ENCODE measurements at regions not wholly inside any gene's neighbourhood (a gene's known extent, or its start where the extent isn't known, plus 50 kb on each side); places are given as distances from the start of the nearest gene placed in this dataset.

DNA sequence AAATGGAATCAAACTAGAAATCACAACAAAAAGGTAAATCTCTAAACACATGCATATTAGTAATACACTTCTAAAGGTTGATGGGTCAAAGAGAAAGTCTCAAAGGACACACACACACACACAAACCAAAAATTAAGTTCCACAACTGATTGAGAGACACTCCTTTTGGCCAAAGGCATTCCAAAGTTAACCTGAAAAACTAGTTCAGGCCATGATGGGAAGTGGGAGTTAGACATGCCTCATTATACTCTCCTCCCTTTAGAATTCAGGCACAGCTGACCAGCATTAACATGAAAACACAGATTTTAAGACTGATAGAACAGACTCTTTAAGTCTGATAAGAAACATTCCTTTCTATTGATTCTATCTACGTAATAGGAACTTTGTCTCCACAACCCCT is 332.4 kb upstream of the IGFBP3 start:
- no peak for DNase-seq (ENCODE audit: low read depth, low spot score)

DNA sequence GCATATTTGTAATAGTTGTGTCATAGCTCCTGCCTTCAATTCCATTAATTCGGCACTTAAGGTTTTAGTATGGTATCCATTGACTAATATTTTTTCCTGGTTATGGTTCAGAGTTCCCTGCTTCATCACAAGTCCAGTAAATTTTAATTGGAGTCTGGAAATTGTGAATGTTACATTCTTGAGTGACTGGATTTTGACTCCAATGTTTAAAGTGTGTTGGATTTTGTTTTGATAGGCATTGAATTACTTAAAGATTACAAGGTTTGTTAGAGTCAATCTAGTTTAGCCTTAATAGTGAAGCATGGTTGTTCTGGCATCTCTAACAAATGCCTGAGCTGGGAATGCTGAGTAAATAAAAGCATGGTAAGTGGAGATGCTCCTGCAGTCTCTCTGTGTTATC is 326.6 kb upstream of the IGFBP3 start:
- DNase-seq (ENCODE audit: low read depth, low spot score) = no peak

DNA sequence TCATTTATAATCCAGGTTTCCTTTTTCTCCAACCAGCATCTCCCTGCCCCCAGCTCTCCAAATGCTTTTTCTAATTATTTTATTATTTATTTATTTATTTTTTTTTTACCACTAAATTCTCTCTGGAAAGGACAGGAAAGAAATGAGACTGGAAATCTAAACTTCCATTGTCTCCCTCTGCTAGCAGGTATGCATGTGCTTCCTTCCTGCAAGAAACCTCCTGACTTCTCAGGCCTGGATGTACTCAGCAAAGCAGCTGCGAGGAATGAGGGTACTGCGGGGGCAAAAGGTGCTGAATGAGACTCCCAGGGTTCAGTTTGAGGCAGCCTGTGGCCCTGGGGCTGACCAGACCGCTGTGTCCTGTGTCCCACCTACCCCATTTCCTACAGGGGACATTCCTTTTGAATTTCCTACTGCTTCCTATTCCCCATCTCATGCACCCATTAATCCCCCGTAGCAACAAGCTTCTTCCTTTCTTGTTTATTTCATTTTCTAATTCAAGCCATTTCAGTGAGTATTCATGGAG is 324.6 kb upstream of the IGFBP3 start:
- DNase-seq (ENCODE audit: low read depth, low spot score) = no peak

DNA sequence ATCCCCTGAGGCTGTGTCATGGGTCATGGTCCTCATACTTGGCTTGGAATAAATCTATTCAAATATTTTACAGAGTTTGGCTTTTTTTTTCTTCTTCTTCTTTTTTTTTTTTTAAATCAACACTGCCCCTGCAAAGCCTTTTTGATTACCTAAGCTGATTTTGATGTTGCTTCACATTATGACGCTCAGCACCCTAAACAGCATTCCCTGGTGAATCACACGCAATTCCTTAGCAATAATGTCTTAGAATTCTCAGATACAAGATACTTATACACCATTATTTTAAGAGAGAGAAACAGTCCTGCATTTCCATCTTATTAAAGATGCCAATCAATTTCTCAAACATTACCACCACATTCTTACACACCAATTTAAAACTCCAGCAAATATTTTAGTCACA is 323.7 kb upstream of the IGFBP3 start:
- no peak for DNase-seq (ENCODE audit: low read depth, low spot score)

DNA sequence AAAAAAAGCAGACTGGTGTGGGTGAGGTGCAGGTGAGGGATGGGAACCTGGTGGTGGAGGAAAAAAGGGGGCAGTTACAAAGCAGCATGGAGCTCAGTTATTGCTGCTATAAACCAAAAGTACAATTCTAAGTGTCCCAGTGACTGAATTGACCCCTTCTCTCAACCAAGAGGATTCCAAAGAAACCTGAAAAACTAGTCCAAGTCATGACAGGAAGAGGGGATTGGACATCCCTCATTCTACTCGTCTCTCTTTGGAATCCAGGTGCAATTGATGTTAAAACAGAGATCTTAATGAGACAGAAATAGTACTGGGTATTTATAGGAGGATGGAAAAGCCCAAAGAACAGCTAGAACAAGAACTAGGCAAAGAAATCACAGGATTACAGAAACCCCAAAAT is 322.3 kb upstream of the IGFBP3 start:
- no peak for DNase-seq (ENCODE audit: low read depth, low spot score)

DNA sequence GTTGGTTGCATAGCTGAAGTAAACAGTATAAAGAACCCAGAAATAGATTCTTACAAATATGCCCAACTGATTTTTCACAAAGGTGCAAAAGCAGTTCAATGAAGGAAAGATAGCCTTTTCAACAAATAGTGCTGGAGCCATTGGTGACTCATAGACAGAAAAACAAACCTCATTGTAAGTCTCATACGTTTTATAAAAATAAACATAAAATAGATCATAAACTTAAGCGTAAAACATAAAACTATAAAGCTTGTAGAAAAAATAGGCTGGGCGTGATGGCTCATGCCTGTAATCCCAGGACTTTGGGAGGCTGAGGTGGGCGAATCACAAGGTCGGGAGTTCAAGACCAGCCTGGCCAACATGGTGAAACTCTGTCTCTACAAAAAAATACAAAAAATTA is 318.8 kb upstream of the IGFBP3 start:
- no peak for DNase-seq (ENCODE audit: low read depth, low spot score)

DNA sequence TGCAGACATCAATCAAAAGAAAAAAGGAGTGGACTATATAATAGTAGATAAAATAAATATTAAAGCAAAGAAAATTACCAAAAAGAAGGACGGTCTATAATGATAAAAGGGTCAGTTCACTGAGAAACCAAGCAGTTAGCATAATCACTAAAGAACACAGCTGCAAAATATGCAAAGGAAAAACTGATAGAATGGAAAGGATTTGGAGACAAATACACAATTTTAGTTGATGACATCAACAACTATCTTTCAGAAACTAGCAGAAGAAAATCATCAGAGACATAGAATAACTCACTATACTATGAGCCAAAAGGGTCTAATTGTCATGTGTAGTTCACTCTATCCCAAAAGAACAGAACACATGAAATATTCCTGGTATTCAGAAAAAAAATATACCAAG is 316.4 kb upstream of the IGFBP3 start:
- no peak for DNase-seq (ENCODE audit: low read depth, low spot score)

DNA sequence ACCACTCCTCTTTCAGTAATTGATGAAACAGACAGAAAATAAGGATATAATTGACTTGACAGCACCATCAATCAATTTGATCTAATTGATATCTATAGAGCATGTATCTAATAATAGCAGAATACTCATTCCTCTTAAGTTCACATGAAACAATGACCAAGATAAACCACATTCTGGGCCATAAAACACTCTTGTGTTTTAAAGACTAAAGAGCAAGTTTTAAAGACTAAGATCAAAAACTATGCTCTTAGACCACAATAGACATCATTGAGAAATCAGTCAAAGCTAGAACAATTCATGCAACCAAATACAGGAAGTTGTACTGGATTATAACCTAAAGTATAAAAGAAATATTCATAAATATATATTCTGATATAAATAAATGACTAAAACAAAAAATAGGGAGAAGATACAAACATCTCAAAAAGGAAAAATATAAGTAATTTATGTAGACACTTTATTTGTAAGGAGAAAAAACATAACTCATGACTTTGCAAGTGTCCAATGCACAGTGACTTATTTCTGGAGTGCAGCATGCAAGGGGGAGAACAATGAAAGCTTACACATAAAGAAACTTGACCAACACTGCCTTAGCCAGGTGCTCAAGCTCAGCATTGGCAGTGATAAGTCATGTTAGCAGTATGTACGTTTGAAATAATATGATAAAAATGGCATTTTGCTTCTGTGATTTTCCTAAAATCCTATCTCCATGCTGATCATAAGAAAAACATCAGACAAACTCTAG is 312.7 kb upstream of the IGFBP3 start:
- no peak for DNase-seq (ENCODE audit: low read depth, low spot score)

DNA sequence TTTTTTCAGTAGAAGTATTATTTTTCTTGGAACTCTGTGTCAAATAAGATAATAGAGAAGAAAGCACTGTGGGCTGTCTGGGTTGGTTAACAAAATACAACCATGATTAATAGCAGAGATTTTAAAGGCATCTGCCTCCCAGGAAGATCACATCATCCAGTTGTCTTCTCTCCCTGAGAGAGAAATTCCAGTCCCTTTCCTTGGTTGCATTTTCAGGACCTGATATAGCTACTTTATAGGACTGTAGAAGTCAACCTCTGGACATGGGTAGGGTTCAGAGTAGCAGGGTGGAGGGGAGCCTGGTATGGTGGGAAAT is 309.9 kb upstream of the IGFBP3 start:
- no peak for DNase-seq (ENCODE audit: low read depth, low spot score)

DNA sequence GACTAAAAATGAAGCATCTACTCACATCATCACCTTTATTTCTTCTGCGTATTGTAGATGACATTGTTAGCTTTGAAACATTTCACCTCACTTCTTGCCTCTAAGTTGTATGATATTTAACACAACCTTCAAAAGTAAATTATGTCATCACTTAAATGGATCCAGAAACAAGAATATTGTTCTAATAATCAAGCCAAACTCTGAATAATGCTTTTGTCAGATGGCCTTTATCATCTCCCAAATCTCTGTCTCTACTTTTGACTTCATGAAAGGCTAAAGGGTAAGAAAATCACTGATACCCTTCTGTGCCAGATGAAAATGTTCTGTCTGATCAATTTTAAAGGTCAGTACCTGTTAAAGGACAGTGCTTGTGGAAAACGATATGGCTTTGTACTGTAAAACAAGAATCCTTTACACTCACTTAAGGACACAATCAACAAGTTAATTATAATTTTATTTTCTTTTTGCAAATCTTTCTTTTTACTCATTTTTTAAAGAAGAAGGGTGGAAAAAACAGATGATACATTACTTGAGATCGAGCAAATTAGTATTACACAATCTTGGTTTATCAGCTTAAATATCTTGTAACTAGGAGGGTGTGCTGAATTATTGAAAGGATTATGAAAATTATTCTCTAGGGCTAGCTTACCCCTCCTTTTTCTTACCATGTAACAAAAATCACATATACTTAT is 309.4 kb upstream of the IGFBP3 start:
- no peak for DNase-seq (ENCODE audit: low read depth, low spot score)

DNA sequence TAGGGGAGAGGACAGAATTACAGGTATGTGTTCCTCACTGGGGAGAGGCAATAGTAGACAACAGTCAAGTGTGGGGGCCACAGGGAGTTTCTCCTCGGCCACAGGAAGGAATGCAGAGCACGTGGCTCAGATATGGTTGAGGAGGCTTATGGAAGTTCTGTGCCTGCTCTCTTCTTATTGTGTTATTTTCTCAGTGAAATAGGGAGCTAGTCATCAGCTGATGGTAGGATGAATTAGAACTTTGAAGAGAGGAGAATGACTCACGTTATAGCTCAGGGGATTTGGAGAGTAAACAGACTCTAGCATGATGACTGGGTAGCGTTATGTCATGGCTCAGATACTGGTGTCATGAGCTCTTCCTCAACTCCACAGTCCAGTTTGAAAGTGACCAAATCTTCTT is 308.3 kb upstream of the IGFBP3 start:
- no peak for DNase-seq (ENCODE audit: low read depth, low spot score)

DNA sequence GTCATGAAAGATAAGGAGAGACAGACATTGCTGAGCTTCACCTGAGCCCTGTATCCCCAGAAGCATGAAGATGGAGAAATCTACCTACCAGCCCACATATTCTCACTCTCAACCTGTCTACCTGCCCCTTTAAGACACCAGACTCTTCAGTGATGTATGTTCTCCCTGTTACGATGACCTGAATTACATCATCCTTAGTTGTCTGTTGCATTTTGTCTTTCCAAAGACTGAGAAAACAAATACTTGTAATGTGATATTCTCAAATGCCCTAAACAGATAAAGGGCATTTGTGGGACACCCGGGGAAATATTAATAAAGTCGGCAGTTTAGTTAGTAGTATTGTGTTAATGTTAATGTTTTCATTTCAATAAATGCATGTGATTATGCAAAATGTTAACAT is 305.8 kb upstream of the IGFBP3 start:
- DNase-seq (ENCODE audit: low read depth, low spot score) = no peak

DNA sequence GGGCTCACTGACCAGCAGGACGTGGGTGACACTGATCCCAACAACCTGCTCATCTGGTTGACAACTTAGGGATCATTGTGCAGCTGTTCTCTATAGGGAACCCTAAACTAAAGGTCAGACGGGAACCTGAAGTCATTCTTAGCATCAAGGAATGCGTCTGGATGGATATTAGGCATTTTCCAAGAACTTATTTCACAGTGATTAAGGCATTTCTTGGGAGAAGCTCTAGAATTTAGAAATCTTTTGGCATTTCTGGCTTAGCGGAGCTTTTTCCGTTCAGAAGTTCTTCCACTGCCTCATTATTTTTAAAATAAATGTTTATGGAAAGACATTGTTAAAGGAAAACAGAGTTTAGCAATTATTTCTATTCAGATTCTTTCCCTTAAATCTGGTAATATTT is 303.3 kb upstream of the IGFBP3 start:
- DNase-seq (ENCODE audit: low read depth, low spot score) = no peak

DNA sequence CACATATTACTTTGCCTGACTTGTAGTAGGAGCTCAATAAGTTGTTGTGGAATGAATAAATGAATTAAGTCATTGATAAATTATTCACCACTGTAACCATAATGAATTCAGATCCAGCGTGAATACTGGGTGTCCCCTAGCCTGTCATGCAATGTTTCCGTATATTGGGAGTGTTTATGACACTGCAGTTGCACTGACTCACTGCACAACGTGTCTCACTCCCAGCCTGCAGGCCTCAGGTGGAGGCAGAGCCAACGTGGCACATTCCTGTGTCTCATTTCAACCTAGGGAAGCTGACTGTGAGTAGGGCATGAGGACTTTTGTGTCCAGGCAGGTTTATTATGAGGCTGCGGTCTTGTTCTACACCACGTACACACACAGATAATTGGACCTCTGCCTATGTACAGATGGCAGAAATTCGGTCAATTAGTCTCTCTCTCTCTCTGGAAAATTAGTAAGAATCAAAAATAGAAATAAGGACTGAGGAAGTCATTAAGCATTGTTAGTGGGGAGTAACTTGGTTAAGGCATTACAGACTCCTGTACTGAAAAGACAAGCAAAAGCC is 299.1 kb upstream of the IGFBP3 start:
- no peak for DNase-seq (ENCODE audit: low read depth, low spot score)

DNA sequence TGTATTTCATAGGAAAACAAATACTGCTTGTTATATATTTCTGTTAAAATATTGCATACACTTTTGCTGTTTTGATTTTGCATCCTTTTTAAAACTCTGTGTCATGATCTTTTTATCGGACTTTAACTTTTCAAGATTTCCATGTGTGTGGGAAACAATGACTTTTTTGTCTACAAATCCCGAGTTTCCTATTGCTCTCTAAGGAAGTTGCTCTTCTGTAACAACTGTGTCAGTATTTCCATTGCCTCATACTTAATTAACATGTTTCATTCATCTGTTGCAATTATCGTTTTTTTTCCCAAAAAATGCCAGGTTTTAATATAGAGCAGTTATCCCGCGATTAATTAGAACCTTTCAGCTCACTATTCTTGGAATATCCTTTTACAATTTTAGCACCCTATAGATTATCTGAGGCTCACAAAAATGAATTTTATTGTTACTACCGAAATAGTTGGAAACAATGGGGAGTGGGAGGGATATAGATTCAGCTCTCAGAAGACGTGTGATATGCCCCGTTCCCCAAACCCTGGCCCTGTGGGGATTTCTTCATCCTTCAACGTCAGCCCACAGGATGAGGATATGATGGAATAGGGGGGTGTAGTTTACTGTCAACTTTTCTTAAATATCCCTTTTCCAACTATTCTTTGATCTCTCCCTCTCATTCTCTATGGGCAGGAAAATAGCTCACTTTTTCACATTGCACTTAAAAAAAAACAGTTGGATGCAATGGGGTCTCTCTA is 297.6 kb upstream of the IGFBP3 start:
- DNase-seq (ENCODE audit: low read depth, low spot score) = no peak

DNA sequence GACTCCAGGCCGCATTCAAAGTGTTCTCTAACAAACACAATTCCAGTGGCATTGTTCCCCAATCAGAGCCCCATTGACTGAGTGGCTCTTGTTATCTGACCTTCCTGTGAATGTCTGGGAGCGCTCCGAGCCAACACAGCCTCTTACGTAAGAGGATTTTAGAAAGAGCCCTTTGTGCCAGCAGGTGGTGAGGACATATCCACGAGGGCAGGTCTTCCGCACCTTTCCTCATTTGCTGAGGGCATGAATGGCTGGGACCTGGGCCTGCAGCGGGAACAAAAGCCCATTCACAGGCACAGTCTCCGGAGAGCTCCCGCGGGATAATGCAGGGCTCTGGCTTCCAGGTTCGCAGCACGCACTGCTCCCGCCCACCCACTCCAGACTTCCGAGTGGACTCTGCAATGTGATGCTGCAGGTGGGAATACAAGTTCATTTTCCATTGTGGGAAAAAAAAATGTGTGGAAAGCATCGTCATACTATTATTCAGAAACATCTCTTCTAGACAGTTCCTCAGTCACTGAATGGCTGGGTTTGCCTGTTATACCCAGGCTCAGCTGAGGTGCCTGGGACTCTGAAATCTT is 295.0 kb upstream of the IGFBP3 start:
- no peak for DNase-seq (ENCODE audit: low read depth, low spot score)

DNA sequence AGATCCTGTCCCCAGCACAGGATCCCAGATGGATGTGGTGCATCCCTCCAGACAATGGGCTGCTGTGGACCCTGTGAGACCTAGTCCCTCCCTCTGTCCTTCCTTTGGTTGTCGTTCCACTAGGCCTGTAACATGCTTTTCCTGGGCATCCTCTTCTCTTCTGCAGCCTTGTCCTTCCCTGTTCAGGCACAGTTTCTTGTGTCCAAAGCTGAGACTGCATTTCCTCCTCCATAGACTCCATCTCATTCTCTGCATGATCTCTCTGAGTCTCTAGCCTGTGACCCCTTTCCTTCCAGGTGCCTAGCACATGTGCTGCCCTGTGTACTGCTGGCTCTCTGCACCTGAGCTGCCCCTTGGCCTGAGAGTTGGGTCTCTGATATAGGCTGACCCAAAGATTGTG is 293.5 kb upstream of the IGFBP3 start:
- no peak for DNase-seq (ENCODE audit: low read depth, low spot score)

DNA sequence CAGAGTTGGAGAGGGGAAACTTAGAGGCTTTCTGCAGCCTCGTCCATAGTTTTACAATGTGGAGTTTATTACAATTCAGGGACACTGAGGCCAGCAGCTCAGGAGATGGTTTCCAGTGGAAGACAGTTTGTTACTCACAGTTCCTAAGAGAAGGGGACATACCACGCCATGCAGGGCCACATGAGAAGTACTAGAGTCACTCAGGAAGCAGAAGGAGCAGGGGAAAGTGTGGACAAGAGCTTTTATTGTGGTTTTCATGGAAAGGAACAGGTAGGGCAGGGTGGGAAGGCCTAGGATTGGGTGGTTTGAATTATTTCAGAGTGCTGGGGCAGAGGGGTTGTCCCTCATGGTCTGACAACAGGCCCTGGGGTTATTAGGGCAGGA is 292.1 kb upstream of the IGFBP3 start:
- DNase-seq (ENCODE audit: low read depth, low spot score) = no peak

DNA sequence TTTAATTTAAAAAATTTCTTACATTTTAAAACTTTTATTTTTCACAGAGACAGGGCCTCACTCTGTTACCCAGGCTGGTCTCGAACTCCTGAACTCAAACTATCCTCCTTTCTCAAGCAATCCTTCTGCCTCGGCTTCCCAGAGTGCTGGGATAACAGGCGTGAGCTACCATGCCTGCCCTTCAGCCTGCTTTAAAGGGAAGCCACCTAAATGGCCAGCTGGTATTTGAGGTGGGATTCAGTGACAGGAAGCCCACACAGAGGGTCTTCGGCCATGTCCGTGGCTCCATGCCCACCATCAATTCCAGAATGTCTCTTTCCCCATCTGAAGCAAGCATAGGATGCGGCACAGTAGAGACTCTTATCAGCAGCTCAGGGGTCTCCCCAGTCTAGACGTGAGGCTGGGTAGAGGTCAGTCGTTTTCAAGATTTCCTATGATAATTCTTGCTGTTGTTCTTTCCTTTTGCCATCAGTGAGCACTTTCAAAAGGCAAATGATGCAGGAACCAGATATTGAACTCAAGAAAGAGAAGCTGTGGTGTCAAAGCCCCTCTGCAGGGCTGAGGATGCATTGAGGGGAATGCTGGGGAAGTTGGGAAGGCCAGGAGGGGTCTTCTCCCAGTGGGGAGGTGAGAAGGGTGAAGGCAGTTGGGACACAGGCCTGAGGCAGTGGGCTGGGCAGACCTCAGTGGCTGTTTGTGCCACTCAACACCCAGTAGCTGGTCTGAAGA is 291.5 kb upstream of the IGFBP3 start:
- no peak for DNase-seq (ENCODE audit: low read depth, low spot score)

DNA sequence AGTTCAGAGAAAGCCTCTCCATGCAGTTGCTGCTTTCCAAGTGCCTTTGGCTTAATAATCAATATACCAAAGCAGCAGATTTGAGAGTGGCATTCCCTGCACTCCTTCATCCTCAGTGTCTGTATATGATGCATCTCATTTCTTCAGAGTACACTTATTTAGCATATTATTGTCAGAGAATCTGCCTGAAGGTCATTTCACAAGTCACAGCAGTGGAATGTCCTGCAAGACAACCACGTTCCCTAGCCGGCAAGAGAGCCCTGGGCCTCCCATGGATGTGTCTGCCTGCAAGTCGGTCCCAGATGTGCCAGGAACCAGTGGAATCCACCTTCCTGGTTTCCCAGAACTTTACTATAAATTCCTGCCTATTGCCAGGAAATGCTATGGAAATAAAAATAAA is 289.4 kb upstream of the IGFBP3 start:
- no peak for DNase-seq (ENCODE audit: low read depth, low spot score)

DNA sequence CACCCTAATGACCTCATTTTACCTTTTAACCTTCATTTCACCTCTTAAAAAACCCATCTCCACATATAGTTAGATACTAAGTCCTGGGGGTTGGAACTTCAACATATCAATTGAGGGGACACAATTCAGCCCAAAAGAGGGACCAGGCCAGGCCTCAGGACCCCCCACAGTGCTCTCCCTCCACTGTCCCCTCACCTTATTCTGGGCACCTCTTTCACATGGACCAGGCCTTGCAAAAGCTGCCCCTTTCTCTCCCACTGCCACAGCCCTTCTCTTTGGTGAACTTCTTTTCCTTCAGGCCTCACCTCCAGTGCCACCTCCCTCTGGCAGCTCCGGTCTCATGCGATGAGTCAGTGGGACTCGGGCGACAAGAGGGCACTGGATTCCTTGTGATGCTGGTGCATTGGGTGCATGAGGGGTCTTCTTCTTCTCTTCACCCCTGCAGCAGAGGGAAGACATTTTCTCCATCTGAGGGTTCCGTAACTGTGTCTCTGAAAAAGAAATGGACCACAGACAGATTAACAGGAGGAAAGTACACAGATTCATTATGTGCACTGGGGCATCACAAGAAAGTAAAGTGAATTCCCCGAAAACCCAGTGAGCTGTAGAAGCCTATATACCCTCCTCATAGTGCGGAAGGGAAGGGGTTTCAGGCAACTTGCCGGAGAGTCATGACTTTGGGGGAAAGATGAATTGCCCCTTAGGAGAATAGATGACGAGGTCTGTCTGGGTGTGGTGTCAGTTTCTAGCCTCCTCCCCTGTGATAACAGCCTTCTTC is 288.7 kb upstream of the IGFBP3 start:
- DNase-seq (ENCODE audit: low read depth, low spot score) = no peak
